HK-2 (cell line): ENCODE measurements at regions not wholly inside any gene's neighbourhood (a gene's known extent, or its start where the extent isn't known, plus 50 kb on each side); places are given as distances from the start of the nearest gene placed in this dataset.
"Not testable (repeated sequence)": the region's sequence is repeated elsewhere in the genome, so short reads cannot be mapped to it uniquely, and the experiment has no call there.

Experiments
- DNase-seq: peaks from one replicate; pipeline ENCODE4 v3.0.0-alpha.2; 2018; ENCODE audit not compliant: unreplicated experiment

DNA sequence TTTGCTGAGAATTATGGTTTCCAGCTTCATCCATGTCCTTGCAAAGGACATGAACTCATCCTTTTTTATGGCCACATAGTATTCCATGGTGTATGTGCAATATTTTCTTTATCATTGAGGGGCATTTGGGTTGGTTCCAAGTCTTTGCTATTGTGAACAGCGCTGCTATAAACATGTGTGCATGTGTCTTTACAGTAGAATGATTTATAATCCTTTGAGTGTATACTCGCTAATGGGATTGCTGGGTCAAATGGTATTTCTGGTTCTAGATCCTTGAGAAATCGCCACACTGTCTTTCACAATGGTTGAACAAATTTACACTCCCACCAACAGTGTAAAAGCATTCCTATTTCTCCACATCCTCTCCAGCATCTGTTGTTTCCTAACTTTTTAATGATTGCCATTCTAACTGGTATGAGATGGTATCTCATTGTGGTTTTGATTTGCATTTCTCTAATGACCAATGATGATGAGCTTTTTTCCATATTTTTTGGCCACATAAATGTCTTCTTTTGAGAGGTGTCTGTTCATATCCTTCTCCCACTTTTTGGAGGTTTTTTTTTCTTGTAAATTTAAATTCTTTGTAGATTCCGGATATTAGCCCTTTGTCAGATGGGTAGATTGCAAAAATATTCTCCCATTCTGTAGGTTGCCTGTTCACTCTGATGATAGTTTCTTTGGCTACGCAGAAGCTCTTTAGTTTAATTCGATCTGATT lies 180.1 kb downstream of the PLPPR4 start:
- DNase-seq = not testable (repeated sequence)

GRCh38 chr1:99445071-99445470 lies 180.8 kb downstream of the PLPPR4 start:
- no peak for DNase-seq

- DNase-seq = no peak
Measured at GRCh38 chr1:99445486-99445885, 181.2 kb downstream of the PLPPR4 start.

DNA sequence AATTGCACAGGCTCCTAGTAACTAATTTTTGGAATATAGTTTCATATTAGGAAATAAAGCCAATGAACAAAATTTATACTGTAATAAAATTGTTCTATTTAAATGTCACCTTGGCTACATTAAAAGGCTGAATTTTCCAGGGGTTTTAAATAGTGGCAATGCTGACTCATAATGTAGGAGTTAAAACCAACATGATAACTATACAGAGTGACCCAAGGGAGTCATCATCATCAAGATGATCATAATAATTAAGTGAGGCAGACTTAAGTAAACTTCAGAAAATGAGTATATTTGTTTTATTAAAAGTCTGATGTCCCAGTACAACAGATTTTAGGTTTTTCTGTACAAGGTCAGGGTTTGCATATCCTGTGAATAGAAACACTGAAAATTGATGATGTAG lies 183.4 kb downstream of the PLPPR4 start:
- no peak for DNase-seq

DNA sequence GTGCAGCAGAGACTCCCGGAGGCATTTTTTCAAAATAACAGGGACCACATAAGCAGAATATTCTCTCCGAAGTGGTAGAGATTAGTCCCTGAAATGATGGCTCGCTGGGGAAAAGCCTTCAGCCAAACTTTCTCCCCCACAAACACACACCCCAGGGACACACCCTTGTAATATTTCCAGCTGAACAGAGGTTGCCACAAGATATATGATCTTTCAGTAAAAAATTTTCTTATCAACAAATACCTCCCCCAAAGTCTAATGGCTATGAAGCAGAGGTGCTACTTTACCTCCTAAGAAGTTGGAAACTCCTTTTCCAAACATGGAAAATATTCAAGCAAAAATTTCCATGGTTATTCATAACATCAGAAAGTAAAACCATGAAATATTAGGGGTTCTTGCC lies 190.2 kb upstream of the PALMD start:
- no peak for DNase-seq

GRCh38 chr1:99456536-99456935 lies 189.4 kb upstream of the PALMD start:
- DNase-seq = no peak

DNA sequence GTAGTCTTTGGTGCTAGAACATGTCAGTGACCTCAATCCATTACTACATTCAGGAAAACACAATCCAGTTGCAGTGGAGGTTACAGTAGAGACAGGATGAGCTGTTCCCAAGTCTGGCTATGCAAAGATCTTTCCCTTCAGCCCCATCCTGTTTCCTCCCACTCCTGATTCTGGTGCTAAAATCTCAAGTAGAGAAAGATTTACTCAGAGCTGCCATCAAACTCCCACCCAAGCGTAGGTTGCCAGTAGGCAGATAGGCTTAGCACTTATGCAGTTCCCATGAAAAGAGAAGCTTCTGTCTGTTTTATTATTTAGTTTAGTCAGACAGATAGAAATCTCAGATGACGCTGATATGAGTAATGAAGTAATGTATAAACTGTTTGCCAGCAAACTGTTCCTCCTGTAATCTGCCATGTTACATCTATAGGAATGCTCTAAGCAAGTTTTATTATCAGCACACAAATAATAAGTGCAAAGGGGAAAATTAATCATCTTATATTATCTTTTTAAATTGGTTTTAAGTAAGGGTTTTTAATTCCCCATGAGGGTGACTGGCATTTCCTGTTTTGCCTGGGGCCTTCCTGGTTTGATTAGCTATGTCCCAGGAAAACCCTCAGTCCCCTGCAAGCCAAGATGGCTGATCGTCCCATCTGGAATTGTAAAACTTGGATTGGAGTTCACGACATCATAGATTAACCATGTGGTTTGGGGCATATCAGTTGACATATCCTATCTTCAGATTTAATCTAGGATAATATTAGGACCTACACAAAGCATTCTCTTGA lies 188.3 kb upstream of the PALMD start:
- no peak for DNase-seq

DNA sequence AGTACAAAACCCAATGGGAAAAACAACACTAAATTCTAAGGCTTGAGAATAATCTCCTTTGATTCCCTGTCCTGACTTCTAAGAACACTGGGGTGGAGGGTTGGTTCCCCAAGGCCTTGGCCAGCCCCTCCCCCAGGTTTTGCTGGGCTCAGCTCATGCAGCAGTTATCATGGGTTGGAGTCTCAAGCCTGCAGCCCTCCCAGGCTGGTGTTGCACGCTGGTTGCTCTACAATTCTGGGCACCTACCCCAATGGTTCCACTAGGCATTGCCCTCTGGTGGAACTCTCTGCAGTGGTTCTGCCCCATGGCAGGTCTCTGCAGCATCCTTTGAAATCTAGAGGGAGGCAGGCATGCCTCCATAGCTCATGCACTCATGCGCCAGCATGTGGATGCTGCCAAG lies 184.4 kb upstream of the PALMD start:
- no peak for DNase-seq

GRCh38 chr1:99464738-99465137 lies 181.2 kb upstream of the PALMD start:
- no peak for DNase-seq

GRCh38 chr1:99465176-99465900 lies 180.6 kb upstream of the PALMD start:
- no peak for DNase-seq

DNA sequence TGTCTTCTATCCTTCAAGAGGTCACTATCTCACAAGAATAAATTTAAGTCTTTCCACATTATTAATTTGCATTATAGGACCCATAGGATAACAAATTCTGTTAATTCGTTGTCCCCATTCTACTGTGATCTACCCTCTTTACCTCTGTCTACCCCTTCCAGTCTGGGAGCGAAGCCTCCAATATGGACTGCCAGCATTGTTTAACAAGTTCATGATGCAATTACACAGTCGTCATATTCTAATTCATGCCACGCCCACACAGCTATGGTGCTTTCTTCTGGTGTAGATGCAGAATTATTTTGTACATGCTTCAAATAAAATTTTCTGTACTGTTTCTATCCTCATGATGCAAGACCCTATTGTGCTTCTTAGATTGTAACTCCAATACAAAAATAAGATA lies 178.3 kb upstream of the PALMD start:
- no peak for DNase-seq

GRCh38 chr1:99469550-99469971 lies 176.4 kb upstream of the PALMD start:
- no peak for DNase-seq

DNA sequence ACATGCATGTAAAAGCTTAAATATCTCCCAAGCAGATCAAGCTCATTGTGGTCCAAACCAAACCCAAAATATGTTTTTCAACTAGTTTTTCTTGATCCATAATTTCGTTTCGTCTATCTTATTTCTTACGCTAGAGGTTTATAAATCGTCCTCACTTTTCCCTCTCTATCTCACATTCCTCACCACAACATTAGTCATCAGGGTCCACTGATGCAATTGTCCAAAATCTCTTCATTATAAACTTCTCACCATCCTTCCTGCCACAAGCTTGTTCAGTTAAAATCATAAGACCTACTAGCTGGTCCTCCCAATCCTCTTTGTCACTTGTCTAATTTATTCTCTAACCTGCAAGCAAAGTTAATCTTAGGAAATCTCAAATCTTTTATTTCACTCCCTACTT lies 173.0 kb upstream of the PALMD start:
- no peak for DNase-seq

DNA sequence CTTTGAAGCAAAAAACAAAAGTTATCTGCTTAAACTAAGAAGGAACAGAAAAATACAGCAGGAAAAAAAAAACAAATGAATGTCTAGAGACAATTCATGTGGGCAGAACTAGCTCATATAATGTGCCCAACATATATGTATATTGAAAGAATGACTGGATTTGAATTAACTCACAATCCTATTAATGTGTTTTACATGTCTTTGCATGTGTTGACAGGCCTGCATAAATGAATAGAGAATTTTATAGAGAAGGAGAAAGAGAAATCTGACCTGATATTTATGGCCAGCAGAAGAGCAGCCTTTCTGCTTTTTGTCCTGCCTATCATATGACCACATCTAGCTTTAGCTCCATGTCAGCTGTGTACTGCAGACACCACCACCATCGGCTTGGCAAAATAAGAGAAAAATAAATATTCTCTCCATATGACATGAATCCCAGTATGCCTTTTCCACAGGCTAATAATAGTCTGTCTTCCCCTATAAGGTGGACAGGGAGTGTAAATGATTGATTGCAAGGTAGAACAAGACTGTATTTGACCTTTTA lies 171.5 kb upstream of the PALMD start:
- DNase-seq = no peak

DNA sequence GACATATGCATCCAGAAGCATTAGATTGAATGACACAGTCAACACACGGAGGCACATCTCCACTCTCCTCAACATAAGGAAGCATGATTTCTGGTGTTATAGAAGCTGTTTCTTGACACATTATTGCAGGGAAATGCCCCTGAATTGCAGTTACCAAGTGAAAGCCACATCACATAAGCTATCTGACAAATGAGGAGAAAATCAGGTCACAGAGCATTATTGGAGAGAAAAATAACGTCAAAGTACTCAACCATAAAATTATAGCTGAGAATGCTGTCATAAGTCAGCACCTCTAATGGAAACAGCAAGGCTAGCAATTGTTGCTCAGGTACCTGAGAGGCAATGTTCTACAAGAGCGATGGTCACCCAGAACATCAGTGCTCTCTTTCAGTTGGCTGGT lies 169.9 kb upstream of the PALMD start:
- DNase-seq = no peak

GRCh38 chr1:99481391-99481996 lies 164.4 kb upstream of the PALMD start:
- DNase-seq = no peak

DNA sequence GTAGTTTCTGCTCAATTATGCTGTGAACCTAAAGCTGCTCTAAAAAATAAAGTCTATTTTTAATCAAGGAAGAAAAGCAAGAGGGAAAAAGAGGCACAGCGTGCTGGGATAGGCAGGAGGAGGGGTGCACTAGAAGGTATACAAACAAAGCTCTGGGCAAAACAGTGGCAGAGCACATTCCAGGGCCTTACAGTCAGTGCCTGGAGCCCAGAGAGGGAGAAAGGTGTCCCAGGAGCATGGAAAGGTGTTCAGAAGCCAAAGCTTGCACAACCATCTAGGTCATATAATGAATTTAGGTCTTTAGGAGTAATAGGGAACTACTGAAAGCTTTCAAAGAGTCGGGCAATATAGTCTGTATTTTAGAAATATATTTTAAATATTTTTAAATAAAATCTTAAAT lies 163.6 kb upstream of the PALMD start:
- no peak for DNase-seq

- no peak for DNase-seq
Measured at GRCh38 chr1:99482750-99483149, 163.2 kb upstream of the PALMD start.

GRCh38 chr1:99490031-99490430 lies 155.9 kb upstream of the PALMD start:
- DNase-seq = no peak

DNA sequence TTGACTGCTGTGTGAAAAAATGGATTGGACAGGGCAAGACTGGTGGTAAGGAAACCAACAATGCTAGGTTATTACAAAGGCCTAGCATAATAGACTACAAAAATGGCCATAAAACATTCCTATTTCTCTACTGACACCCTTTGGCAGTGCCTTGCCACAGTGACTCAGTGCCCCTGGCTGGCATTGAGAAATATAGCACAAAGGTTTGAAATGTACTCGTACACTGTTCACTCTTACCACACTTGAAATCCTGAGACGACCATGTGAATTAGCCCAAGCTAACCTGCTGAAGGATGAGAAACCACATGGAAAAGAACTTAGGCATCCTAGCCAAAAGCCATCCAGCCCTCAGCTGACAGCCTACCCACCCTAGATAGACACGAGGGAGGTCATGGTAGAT lies 149.8 kb upstream of the PALMD start:
- no peak for DNase-seq

GRCh38 chr1:99497690-99498089 lies 148.2 kb upstream of the PALMD start:
- DNase-seq = no peak

DNA sequence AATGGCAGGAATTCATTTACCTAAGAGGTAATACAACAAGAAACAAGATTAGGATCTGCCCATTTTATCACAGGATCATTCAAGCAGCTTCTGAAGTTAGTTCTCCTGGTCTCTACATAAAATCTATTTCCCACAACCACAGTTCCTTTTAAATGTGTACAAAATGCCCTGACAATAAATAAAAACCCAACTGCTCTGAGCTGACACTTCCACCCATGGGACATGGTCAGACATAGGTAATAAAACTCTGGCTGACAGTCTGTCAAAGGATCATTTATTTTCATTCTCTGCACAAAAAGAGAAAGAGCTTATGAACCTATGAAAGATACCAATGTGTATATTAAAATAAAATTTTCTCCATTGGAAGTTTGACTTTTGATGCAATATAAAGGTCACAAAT lies 145.4 kb upstream of the PALMD start:
- no peak for DNase-seq
